ENCODE measurements at regions not wholly inside any gene's neighbourhood (a gene's known extent, or its start where the extent isn't known, plus 50 kb on each side); places are given as distances from the start of the nearest gene placed in this dataset.

DNA sequence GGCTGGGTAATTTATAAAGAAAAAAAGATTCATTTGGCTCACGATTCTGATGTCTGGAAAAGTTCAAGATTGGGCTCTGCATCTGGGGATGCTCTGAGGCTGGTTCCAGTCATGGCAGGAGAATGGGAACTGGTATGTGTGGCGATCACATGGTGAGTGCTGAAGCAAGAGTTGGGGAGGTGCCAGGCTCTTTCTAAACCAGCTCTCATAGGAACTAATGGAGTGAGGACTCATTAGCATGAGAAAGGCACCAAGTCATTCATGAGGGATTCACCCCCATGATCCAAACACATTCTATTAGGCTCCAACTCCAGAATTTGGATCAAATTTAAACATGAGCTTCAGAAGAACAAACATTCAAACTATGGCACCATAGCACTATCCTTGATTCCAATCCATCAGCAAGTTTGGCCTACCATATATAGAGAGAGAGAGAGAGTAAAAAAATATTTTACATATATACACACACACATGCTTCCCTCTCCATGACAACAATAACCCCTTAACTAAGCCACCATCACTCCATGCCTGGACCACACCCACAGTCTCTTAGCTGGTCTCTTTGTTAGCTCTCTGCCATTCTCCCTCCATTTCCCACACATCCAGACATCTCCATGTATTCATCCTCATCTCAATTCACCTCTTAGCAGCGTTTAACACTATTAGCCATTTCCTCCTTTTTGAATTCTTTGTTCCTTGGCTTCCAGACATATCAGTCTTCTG lies 57.9 kb downstream of the NPY start:
- DNase-seq: no peak

DNA sequence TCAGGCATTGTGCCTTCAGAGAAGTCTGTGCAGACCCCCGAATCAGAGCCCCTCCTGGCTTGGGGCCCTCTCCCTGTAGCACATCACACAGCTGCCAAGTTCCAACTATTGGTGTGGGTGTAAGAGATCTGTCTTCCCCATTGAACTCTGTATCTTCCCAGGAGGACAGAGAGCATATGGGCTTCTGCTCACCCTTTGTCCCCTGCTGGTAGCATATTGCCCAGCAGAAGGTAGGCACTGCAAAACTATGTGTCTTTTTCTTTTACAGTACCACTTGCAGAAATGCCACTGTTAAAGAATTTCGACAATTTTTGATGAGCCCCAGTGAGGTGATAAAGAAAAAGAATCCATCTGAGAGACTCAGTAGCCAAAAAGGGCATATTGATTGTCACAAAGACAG lies 59.6 kb downstream of the NPY start:
- DNase-seq: no peak

DNA sequence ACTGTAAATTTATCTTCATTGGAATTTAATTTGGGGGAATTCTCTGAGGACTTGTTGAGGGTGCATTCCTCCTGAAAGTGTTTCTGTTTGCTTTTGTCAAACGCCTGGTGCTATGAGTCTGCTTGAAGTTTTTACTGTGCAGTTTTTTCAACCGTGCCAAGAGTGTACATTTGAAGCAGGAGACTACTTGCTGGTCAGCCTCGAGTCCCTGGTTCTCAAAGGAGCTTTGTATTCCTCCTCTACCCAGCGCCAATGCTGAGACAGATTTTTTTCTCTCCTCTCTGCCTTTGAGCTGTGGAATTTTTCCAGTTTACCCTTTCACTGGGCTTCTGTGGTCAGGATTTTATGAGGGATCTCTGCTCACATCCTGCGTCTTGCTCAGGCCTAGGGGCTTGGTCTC lies 62.1 kb downstream of the NPY start:
- no peak for DNase-seq

DNA sequence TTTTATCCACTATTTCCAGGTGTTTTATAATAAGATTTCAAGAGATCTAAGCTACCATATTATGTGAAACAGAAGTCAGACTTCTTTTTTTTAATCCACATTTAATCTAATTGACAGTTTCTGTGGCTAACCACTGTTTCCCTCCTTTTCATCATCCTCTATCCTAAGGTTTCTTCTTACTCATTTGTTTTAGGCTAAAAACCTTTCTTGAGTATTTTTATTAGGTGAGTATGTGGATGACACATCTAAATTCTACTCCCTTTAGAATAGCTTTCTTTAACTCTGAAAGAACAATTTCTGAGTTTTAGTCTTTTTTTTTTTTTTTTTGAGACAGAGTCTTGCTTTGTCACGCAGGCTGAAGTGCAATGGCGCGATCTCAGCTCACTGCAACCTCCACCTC lies 62.7 kb downstream of the NPY start:
- DNase-seq: no peak

DNA sequence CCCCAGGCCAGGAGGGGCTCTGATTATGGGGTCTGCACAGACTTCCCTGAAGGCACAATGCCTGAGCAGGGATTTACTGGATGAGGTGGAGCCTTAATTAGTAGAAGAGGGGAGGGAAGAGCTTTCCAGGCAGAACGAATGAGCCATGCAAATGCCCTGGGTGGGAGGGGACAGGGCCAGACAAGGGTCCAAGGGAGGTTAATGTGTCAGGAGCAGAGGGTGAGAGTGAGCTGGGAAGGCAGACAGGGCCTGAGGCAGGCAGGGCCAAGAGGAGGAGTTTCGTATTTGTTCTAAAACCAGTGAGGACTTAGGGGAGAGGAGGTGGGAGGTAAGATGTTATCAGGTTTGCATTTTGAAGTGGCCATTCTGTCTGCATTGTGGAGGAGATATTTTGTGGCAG lies 65.3 kb downstream of the NPY start:
- DNase-seq: no peak

DNA sequence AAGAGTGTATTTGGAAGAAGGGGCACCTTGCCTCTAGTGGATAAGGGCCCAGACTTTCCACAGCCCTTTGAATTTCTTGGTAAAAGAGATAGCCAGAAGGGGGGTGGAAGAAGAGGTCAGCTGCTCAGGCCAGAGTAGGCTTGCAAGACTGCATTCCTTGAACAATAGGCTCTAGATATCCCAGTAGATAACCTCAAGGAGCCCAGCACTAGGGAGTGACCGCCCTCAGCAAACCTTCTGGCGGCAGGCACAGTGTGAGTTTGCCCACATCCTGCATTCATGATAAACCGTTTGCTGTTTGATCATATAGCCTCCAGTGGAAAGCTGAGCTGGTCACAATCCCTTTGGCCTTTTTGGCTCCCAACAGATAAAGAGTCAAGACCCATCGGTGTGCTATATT lies 70.5 kb downstream of the NPY start:
- DNase-seq: peak; percentile 16

DNA sequence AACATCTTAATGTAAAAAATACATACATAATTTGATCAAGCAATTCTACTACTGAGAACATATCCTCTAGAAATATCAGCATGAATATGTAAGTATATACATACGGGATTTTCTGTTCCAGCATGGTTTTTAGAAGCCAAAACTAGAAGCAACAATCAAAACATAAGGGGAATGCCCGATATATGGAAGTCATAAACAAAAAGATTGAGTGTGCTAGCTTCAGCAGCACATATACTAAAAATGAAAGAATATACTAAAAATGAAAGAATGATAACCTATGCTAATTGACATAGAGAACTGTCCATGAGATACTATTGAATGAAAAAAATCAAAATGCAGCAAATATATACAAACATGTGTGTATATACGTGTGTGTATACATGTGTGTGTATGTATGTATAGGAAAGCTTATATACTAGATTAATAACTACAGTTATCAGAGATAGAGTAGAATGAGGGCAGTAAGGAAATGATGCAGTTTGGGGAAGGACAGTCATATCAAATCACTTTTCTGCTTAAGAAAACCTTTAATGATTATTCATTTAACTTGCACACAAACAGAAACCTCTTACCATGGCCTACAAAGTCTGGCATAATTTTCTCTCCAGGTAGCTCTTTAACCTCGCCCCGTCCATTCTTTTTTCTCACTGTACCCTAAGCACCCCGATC lies 72.9 kb downstream of the NPY start:
- DNase-seq: no peak

DNA sequence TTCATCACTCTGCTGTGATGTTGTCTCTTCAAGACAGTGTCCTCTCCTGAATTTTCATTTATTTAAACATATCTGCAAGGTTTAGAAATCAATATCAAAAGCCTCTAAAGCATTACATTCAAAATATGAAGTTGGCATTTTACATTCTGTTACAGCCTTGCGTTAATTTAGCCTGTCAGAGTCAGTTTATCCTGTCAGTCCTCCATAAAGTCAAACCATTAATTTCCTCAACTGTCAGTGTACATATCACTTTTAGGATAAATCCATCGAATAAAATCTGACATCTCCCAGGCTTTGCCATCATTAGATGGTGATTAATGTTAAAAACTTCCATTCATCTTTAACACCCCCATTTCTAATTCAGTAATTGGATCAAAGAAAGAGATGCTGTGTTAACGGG lies 77.0 kb downstream of the NPY start:
- no peak for DNase-seq

DNA sequence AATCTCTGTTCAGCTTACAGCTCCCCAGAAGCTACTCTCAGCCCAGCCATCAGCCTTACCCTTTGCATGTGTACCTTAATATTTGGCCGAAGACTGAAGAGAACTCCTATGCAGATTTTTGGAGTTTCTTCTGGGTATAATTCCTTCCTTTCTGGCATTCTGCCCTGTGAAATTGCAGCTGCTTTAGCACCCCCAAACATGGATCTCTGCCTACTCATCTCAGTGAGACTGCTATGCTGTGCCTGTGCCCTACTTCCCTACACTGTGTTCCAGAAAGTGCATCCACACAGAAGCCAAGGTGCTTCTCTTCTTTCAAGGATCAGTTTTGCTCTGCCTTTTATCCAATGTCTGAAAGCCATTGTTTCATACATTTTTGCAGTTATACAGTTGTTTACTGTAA lies 81.6 kb downstream of the NPY start:
- DNase-seq: no peak

DNA sequence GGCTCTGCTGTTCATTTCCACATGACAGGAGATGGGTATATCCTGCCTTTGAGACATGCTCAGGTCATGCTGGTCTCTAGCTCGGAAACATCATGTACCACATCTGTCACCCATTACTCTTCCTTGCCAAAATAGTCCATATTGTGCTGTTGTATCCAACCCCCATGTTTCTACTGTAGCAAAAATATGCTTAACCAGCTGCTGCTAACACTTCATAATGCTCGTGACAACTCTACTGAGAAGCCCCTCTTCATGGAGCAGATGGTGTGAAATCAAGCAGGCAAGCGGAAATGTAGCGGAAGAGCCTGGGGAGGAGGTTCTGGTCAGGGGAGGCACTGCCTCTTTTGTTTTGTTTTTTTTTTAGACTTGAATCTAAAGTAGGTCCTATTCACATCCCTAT lies 82.9 kb downstream of the NPY start:
- no peak for DNase-seq

DNA sequence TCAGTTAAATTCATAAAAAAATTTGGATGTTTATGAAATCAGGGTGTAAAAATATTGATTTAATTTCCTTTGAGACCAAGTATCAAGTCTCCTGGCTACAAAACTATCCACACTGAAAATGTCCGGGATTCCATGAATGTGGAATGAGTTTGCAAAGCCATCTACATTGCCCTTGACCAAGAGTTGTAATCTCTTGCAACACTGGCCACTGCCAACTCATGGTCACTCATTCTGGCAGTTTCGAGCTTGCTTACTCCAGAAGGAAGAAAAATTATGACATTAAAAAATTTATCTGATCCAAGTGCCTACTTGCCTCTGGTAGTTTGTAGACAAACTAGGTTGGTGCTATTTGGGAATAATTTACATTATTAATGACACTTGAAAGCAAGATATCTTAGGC lies 84.2 kb downstream of the NPY start:
- no peak for DNase-seq

DNA sequence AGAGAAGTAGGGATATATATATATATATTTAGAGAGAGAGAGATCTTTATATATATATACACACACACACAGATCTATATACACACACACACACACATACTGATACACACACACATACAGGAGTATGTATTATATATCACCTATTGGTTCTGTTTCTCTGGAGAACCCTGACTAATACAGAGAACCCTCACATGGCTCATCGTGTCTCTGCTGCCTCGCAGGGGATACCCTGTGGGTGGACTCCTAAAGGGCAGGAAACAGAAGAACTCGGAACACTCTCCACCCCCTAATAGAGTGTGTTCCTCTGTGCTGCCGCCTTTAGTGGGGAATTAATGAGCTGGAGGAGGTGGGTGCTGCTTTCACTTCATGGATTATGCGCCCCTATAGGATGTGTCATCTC lies 86.6 kb downstream of the NPY start:
- DNase-seq: no peak

DNA sequence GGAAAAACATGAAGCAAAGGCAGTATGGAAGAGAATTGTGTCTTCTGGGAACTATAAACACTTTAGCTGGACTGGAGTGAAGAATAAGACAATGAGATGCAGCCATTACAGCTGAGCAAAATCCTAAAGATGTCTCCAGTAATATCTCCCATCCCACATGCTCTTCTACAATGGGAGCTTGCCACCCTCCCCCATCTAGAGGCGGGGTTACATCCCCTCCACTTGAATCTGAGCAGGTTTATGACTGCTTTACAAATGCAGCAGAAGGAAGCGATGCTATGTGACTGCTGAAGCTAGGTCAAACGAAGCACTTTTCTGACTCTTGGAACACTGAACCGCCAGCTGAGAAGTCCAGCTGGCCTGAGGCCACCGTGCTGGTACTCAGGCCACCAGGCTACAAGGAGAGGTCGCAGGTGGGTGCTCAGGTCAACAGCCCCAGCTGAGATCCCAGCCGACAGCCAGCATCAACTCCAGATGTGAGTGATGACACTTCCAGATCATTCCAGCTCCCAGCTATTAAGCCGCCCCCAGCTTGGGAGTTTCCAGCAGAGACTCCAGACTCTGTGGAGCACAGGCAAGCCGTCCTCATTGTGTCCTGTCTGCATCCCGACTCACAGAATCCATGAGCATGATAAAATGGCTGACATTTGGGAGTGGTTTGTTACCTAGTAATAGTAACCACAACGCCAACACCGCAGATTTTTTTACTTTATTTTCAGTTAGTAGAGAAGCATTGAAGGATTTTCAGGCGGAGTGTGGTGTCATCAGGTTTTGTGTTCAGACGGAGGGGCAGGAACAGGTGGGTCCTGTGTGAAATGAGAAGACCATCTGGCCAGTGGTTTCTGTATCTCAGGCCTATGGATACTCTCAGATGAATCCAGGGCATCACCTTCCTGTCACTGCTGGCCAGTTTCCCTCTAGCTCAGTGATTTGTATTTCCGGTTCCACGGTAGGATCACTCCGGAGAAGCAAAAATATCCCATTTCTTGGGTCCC lies 89.3 kb downstream of the NPY start:
- no peak for DNase-seq

DNA sequence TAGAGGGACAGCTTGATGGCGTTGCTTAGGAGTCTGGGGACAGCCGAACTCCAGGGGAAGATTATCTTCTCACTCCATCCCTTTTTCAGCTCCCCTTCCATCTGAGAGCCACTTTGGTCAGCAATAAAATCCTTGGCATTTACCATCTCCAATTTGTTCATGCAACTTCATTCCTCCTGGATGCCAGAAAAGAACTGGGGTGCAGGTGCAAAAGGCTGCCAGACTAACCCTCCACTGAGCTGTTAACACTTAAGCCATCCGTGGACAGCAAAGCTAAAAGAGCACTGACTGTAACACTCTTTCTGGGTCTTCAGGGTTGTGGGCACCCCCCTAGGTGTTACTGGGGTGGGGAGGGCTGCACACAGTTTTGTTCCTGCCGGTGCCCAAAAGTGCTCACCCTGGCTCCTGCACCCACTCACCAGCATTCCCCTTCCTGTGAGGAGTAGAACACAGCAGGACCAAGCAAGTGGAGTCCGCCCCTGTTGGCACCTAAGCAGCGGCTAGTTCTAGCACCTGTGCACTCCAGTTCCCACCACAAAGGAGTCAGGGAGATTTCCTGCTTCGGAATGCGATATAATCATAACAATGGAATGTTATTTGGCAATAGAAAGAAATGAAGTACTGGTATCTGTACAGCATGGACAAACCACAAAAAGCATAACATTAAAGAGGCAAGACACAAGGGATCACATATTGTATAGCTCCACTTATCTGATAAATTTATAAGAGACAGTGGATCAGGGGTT lies 95.1 kb downstream of the NPY start:
- DNase-seq: peak; percentile 19

DNA sequence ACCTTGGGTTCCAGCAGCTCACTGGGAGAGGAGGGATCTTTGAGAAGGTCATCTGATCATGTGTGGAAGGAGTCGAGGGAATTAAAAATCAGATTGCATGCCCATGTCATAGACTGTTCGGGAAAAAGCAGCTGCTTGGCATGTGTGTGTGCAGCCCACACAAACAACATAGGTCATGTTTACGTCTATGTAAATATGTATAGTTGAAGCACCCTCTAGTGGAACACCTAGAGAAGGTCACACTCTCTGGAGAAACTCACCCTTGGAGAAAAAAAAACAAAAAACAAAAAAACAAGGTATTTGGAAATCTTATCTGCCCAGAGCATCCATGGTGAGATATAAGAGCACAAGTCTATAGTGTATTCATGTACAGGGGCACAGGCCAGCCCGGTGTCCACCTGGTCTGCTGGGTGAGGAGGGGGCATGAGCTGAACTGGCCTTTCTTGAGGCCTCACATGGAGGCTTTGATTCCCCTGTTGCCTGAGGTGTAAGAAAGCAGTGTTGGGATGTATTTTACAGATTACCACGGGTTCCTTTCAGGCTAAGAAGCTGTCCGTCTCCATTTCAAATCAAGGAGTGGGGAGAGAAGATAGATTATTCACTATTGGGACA lies 98.0 kb downstream of the NPY start:
- peak; percentile 83 for DNase-seq

DNA sequence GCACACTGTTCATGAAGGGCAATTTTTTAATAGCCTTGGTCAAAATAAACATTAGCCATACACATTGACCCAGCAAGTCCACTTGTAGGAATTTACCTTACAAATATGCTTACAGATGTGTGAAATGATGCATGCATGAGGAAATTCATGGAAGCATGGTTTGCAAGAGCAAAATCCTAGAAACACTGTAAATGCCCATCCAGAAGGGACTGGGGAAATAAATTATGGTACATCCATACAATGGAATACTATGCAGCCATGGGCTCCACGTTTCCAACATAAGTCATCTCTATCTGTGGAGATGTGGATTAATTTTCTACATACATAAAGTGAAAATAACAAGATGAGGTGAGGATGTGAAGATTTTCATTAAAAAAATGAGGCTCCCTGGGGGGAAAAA lies 99.1 kb downstream of the NPY start:
- DNase-seq: no peak

DNA sequence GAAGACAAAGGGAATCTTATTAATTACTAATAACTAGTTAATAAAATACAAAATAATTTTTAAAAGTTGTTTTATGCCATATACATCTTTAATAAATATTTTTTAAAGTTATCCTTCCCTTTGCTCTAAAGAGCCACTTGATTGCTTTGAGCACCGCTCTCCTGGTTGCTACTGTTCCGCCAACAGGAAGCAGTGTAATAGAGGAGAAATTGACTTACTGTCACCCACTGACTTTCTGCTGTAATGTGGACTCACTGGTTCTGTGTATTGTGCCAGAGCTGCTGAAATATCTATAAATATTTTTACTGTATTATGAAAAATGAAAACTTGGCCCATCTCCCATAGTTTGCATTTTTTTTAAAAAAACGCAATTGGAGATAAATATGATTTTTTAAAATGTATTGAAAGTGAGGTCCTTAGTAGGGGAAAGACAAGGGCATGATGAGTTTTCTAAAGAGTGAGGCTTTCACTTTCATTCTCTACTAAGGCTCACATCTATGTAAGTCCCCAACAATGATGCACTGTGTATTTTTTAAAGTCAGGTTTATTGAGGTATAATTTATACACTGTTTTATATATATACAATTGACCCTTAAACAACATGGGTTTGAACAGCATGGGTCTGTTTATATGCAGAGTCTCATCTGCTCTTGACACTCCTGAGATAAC lies 100.5 kb downstream of the NPY start:
- DNase-seq: no peak

DNA sequence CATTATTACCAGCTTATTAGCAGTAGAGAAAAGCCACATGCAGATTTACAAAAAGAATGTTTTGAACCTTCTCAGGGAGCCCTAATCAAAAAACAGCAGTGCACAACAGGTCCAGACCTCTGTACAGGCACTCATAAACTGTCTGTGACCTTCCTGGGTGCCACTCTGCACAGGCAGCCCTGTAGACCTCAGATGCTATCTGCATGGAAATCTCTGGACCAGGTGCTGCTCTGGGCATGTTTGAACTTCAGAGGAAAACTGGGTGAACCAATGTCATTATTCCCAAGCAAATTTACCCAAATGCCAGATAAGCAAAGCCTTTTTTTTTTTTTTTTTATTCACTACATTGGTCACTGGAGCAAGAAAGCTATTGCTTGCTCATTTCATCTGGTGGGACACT lies 104.2 kb downstream of the NPY start:
- DNase-seq: peak; percentile 64

DNA sequence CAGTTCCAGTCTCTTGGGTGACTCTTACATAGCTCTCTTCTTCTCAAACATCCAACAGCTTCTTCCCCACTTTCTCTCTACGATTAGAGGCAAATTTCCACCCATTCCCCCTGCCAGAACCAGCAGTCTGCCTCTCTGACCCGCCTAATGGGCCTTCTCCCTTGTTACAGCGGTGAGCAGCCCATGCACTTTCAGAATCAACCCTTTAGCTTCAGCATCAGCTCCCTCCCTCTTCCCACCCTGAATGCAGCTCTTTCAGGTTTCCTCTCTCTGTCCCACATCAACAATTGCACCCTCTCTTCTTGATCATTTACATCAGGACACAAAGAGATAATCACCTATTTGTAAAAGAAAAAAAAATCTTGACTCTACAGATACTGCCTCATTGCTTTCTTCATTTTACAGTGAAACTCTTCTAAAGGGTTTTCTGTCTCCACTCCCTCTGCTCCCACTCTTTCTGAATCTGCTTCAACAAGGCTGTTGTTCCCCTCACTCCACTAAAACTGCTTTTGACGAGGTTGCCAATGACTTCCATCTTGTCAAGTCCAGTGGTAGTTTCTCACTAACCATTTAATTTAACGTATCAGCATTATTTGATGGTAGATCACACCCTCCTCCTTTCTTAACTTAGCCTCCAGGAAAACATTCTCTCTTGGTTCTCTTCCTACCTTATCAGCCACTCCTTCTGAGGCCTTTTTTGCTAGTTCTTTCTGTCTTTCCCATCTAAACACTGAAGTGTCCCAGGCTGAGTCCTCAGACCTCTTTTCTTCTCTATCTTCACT lies 106.6 kb downstream of the NPY start:
- DNase-seq: no peak

DNA sequence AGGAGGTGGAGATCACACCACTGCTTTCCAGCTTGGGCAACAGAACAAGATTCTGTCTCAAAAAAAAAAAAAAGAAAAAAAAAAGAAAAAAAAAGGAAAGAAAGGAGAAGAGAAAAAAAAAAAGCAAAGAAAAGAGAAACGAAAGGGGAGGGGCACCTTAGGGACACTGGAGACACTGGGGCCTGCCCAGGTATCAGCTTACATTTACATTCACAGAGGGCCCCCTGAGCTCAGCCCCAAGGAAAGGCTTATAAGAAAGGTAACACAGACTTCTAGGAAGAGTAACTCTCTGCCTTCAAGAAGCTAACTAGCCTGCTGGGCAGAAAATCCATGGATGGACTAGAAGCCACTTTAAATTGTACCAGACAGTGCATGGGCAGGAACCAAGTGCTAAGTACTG lies 108.8 kb downstream of the NPY start:
- DNase-seq: no peak

DNA sequence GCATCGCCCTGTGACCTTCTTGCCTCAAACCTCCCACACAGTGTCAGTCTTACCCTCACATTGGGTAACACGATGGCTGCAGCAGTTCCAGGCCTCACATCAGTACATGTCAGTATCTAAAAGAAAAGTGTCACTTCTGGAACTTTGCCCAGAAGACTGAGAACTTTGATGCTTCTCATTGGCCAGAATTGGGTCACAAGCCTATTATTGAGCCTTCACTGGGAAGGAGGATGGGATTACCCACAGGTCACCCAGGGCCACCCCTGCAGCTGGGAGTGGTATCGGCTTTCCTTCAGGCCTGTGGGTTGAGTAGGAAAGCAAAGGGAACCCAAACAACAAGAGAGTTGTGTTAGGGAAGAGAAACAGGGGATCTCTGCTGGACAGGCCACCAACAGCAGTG lies 111.5 kb downstream of the NPY start:
- peak; percentile 33 for DNase-seq
